ENCODE measurements at regions not wholly inside any gene's neighbourhood (a gene's known extent, or its start where the extent isn't known, plus 50 kb on each side); places are given as distances from the start of the nearest gene placed in this dataset.

- TF ChIP-seq PPARA (CRISPR knock-in tag; IDR thresholded peaks at IDR 0.05; ENCODE audit: borderline replicate concordance) (no peak), PATZ1 (CRISPR knock-in tag; IDR thresholded peaks at IDR 0.05; ENCODE audit: borderline replicate concordance) (no peak), TSHZ2 (CRISPR knock-in tag; IDR thresholded peaks at IDR 0.05) (no peak), ISL1 (CRISPR knock-in tag; IDR thresholded peaks at IDR 0.05) (no peak), ZNF565 (CRISPR knock-in tag; conservative IDR thresholded peaks at IDR 0.05; ENCODE audit: low read depth) (no peak), GLIS3 (CRISPR knock-in tag; IDR thresholded peaks at IDR 0.05) (no peak), CREB5 (CRISPR knock-in tag; IDR thresholded peaks at IDR 0.05; ENCODE audit: low read depth) (no peak), ZFP30 (CRISPR knock-in tag; IDR thresholded peaks at IDR 0.05) (no peak), ZNF70 (CRISPR knock-in tag; IDR thresholded peaks at IDR 0.05) (no peak)
Observed at GRCh38 chr4:30972542-30972941, 252.4 kb downstream of the PCDH7 start.

Measured in SK-N-SH treated with all-trans-retinoic acid at 6 μM for 48 hours (cell line).